Pons (tissue), 1 donor: ENCODE measurements at regions not wholly inside any gene's neighbourhood (a gene's known extent, or its start where the extent isn't known, plus 50 kb on each side); places are given as distances from the start of the nearest gene placed in this dataset.
"Not testable (repeated sequence)": the region's sequence is repeated elsewhere in the genome, so short reads cannot be mapped to it uniquely, and the experiment has no call there.

Experiments
- DNase-seq: peaks from one replicate; pipeline ENCODE4 v3.0.0-alpha.2; 2016; ENCODE audit warnings: low spot score

DNA sequence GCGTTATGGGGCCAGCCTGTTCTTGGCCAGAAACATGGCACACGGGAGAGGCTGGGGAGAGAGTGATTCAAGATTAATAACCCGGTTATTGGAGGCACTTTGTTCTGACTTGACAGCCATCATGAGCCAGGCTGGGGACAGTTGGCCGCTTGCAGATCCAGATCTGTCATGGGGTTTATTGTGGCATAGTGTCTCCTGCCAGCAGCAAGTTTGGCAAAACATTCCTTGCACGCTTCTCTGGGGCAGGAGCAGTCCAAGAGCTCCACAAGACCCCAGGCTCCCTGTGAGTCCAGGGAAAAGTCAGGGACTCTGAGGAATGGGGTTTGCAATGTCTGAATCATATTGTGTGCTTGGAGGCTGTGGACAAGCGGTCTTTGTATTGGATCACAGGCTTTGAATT, 270.4 kb downstream of the MIAT start:
- peak; percentile 11 for DNase-seq

DNA sequence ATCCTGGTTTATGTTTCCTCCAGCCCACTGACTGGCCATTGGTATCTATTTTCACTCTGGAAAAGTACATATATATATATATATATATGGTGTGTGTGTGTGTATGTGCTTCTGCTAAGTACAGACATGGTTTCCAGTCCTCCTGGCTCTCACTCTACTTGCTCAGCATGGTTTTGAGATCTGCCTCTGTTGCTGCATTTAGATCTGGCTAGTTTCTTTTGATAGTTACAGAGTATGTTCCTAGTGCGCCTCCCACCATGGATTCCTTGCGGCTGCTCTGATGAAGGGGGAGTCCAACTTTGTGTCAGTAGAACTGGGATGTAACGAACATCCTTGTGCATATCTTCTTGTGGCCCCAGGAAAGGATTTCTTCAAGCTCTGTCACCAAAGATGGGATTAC, 274.1 kb downstream of the MIAT start:
- DNase-seq = no peak

DNA sequence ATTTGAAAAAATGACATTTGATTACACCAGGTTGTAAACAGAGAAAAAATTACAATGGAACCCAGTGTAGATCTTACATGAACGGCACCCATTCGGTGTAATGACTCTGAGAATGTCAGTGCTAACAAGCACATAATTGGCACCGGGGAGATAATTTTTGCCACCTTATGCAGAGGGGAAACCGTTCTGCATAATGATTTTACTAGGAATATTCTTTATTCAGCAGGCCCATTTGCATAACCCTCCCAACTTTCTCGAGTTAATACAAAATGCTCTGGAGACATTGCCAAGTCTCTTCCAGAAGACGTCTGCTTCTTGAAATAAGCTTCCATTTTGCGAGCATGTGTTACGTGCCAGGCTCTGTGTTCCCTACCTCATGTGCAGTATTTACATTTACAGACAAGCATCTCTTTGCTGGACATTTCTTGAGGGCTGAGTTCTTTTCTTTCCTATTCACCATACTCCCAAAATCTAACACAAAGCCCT, 275.8 kb downstream of the MIAT start:
- DNase-seq = no peak

DNA sequence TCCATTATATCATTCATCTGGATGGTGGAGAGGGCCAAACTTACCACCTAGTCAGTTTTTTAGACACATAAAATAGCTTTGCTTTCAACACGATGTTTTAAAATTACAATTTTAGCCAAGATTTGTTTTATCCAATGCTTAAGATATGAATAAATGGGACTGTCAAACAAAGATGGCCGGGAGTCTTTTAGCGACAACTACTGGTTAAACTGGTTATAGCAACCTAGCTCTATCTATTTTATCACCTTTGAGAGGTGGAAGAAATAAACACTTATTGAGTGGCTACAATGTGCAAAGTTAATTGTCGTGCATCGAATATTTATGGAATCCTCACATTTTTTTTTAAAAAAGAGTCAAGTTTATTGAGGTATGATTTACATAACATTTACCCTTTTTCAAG, 279.8 kb downstream of the MIAT start:
- no peak for DNase-seq

DNA sequence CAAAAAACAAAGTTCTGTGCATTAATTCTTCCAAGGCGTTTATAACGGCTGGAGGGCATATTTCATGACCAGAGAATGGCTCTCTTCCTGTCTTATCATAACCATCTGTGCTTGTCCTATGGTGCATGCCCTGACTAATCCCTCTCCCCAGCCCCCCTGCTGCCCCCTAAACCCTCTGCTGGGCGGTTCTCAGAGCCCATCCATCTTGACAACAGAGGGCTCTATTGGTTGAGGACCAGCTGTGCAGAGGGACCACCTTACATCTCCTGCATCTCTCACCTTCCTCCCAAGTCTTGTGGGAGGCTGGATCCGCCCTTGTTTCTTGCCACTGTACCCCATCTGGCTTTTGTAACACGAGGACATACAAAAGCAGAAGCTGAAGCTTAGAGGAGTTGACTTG, 282.1 kb downstream of the MIAT start:
- DNase-seq = no peak

DNA sequence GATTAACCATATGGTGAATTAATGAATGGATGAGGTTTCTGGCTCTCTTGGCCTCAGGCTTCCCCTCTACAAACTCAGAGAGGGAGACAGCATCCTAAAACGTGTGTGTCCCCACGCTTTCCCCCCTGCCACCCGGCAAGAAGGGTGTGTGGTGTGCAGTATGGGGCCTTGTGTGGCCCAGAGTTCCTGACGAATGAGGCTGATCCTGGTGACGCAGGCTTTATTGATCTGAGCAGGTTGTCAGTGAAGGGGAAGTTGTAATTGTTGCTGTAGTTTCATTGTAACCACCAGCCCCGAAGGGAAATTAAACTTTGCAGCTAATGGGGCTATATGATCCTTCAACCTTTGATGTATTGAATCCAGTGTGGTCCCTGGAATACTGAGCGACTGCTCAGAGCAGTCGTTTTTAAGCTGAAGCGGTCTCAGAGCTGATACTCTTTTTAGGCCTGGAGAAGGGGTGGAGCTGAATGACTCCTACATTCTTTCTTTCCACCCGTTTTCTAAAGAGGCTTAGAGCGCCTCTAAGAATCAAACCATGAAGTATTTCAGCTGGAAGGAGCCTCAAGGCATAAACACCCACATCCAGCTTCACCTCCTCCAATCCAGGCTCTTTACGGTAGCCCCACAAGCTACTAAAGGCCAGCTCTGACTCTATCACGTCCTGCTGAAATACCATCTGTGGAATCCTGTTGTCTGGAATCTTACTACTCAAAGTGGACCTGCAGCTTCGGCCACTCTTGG, 284.7 kb downstream of the MIAT start:
- DNase-seq = no peak

DNA sequence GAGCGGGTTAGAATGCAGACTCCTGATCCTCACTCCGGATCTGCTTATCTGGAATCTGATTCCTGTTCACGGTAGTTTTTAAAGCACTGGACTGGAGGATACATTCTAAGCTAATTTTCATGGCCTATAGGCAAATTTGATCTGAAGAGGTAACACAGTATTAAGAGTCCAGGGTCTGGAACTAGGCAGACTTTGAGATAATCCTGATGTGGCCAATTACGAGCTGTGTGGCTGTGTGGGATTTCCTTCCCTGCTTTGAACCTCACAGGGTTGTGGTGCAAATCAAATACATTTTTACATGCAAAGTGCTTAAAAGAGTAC, 285.2 kb downstream of the MIAT start:
- DNase-seq = no peak

DNA sequence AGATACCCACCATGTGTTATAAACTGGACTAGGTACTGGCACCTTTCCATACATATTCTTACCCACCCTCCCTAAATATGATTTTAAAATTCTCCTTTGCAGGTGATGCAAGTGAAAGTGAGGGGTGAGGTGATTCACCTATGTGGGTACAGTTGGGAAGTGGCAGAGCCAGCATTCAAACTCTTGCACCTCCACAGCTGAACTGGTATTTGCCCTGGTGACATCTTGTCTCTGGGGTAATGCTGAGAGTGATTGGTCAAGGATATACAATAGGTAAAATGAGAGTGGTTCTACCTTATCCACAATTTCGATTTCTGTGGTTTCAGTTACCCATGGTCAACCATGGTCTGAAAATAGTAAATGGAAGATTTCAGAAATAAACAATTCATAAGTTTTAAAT, 288.2 kb downstream of the MIAT start:
- DNase-seq = no peak

DNA sequence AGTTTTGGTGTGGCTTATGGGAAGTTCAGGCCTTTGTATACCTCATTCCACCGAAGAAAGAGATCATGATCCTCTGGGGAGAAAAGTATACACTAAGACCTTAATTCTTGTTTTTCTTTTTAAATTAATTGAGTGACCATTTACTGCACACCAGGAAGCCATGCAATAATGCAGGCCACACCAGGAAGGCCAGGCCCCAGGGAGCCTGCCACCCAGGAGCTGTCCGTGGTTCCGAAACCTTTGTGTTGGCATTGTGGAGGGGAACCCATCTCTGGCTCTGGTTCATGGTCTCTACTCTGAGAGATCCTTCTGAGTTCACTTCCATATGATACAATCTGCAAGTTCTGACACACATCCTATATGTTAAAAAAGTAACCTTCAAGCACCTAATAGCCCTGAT, 291.8 kb downstream of the MIAT start:
- no peak for DNase-seq

DNA sequence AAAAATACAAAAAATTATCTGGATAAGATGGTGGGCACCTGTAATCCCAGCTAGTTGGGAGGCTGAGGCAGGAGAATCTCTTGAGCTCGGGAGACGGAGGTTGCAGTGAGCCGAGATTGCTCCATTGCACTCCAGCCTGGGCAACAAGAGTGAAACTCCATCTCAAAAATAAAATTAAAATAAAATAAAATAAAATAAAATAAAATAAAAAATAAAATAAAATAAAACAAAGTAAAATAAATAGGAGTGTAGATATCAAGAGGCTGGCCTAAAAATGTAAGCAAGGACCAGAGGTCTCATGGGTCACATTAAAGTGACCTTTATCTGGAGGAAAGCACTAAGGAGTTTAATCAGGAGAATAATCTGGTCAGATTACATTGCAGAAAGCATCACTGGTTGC, 293.8 kb downstream of the MIAT start:
- not testable (repeated sequence) for DNase-seq

DNA sequence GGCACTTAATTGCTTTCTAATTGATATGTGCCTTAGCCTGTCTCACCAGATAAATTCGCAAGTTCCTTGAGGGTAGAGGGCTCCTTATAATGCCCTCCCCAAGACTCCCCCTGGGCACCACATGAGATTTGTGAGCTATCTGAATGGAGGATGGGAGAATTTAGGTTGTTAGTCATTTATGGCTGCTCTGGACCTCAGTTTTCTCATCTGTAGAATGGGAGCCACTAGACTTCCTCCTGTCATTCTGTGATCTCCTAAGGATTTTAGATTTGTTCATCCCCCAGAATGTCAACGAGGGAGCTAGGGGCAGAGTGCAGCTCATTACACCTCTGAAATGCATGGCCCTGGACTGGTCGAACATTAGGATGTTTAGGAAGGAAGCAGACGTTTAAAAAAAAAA, 294.6 kb downstream of the MIAT start:
- DNase-seq = no peak

DNA sequence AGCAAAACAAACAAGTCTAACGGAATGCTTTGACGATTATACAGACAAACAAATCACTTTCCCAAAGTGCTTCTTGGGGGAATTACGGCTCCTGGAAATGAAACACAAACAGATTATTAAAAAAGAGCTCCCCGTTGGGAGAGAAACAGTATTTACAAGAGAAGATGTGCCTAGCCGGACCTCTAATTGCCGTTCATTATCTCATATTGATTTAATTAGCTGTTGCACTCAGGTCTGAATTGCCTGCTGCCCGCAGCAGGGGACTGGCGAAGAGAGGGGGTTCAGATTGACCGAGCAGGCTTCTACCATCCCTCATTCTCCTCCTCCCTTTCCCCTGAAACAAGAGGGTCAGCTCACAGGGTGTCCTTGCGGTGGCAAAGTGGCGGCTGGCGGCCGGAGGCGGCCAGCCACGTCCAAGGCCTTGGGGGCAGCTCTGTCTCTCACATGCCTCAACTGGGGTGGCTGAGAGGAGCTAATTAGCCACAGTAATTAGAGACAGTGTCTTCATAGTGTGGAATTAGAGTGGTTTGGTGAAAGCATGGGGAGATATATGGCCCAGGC, 295.1 kb downstream of the MIAT start:
- DNase-seq = no peak

DNA sequence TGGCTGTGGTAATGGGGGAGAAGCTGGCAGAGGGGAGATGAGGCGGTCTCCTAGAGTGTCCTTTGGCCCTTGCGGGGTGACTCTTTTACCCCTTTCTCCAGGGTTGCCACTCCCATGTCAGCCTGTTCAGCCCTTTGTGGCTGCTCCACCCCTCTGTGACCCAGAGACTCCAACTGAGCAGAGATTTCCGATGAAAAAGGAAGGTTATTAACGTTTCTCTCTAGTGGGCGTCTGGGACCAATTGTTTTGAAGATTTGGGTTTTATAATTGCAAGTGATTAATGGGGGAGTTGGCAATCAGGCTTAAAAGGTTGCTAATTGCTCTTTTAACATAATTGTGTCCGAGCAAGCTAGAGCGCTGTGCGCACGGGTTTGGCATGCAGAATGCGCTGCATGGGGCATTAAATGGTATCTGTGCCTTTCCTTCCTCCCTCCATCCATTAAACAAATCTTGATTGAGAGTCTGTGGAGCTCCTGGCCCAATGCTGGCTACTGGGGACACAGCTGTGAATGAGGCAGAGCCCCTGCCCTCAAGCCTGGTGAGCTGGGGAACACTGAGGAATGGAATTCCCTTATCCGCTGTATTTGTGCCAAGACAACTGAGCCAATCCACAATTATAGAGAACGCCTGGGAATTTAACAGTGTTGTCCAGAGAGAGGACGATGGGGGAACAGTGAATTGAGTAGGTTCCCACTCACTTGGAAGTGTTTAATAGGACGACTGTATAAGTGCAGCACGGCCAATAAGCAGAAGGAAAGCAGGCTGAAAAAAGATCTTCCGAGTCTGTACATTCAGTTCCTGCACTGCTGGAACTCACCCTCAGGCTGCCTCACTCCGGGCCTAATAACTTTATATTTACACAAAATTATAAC, 295.9 kb downstream of the MIAT start:
- DNase-seq = no peak

DNA sequence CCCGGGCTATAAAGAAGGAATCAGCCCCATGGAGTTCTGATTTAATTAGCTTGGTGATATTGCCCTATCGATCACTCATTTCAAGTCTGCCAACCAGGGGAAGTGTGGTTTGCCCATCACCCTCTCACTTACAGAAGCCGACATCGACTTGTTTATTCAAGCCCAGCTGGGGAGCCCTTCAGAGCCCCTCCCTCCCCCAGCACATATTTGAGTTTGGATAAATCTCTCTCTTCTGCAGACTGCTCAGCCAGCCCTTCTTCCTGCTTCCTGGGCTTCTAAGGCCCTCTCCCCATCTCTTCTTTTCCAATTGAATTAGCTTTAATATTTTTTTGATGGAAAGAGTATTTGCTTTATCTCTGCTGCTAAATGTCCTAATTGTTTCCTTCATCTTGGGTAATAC, 299.0 kb downstream of the MIAT start:
- DNase-seq = no peak

DNA sequence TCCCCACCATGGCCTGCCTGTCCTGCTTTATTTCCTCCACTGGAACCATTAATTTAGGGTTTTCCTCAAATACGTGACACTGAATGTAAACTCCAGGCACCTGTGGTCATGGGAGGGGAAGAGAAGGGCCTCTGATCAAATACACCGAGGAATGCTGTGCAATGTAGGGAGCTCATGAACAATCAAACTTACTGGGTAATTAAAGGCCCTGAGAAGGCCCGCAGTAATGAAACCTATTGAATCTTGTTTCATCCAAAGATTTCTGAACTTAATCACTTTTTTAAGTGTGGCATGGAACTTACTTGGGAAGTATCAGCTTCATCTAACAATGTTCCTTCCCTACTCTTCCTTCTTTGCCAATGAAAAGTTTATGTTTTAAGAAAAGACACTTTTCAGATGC, 299.8 kb downstream of the MIAT start:
- no peak for DNase-seq

DNA sequence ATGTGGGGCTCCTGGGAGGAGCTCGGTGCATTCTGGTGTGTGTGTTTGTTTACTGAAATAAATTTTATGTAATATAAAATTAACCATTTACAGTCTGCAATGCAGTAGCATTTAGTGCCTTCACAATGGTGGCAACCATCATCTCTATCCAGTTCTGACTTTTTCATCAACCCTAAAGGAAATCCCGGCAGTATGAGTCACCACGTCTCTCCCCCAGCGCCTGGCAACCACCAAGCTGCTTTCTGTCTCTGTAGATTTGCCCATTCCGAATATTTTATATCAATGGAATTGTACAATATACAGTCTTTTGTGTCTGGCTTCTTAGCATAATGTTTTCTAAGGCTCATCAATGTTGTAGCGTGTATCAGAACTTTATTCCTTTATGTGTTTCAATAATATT, 300.5 kb downstream of the MIAT start:
- DNase-seq = no peak

DNA sequence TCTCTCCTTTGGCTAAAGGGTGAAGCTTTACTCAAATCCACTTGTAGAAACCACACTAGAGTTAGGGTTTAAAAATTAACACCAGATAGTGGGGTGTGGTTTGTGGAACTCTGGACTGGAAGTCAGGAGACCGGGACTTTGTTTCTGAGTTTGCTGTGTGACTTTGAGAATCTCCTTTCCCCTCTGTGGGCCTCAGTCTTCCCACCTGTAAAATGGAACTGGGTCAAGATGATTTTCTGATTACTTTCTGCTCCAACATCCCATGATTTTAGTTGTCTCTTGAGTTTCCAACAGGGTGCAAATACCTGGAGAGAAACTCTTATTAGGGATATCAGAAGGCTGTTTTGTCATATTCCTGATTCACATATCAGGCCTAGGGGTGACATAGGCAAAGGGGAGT, 301.0 kb downstream of the MIAT start:
- DNase-seq = no peak

DNA sequence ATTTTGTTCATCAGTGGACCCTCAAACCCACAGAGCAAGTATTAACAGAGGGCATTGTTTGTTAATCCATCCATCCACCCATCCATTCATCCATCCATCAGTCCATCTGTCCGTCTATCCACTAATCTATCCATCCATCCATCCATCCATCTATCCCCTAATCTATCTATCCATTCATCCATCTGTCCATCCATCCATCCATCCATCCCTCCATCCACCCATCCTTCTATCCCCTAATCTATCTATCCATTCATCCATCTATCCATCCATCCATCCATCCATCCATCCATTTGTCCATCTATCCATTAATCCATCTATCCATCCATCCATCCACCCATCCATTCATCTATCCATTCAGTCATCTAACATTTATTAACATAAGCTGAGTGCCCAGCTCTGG, 307.3 kb downstream of the MIAT start:
- DNase-seq = no peak

DNA sequence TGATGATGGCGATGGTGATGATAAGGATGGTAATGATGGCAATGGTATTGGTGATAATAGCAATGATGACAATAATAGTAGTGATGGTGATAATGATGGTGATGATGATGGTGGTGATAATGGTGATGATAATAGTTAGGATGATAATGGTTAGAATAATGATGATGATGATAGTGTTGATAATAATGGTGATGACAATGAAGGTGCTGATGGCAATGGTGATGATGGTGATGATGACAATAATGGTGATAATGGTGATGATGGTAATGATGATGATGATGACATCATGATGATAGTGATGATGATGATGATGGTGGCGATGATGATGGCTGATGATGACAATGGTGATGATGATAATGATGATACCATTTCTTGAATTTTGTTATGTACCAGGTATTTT, 309.9 kb downstream of the MIAT start:
- no peak for DNase-seq

DNA sequence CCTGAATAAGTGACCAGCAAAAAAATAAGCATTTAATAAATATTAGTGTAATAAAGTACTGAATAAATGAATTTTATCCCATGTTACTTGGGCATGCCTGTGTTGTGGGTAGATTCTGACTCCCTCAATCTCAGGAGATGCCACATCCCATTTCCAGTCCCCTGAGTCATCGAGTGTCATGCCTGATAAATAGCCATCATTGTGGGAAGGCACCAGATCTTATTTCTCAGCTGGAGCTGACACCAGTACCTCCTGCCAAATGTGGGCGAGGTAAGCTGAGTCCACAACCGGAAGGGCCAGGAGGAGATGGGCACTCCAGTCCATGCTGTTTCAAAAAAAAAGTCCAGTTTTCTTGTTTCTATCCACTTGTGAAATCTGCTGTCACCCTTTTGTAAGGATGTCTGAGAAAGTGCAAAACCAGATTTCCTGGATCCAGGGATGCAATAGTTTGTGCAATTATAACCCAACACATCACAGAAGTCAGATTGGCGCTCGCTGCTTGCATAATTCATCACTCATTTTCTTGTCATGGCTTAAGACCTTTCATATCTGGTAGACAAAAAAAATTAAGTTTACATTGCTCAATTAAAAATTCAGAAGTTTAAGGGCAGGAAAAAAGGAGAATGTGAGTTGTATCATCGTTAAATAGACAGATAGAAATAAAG, 311.6 kb downstream of the MIAT start:
- DNase-seq = no peak

DNA sequence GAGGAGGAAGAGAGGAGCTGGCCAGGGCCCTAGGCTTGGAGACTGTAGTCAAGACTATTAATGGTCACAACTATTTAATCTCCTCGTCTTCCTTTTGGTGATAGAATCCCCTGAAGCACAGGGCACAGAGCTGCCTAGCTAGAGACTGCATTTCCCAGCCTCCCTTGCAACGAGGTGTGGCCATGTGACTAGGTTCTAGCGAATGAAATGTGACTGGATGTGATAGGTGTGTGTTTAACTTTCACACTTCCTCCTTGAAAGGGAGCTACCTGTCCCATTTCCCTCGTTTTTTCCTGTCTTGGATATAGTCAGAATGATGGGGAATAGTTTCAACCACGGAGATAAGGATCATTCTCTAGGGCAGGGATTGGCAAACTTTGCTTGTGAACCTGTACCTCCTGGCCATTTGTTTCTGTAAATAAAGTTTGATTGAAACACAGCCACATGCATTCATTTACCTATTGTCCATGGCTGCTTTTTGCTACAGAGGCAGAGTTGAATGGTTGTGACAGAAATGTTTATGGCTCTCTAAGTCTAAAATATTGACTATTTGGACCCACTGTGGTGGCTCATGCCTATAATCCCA, 313.5 kb downstream of the MIAT start:
- DNase-seq = no peak

DNA sequence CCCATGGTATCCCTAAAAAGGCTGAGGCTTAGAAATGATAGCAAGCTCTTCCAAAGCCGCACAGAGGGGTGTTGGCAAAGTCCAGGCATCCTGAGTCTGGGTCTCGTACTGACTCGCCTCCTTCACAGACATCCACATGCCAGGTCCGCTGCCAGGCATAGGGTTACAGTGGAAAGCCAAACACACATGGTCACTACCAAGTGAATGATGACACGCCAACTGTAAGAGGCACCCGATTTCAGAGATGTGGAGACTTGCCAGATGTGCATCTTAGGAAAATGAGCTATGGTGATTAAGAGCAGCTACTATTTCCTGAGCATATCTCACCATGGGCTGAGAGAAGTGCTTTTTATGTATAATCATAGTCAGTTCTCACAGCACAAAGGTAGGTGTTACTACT, 314.9 kb downstream of the MIAT start:
- DNase-seq = no peak
